RCC 7860 (cell line): ENCODE measurements at regions not wholly inside any gene's neighbourhood (a gene's known extent, or its start where the extent isn't known, plus 50 kb on each side); places are given as distances from the start of the nearest gene placed in this dataset.
"Not testable (repeated sequence)": the region's sequence is repeated elsewhere in the genome, so short reads cannot be mapped to it uniquely, and the experiment has no call there.

Experiments
- DNase-seq: peaks from one replicate; pipeline ENCODE4 v3.0.0-alpha.2; 2015; ENCODE audit warnings: low spot score
- FAIRE-seq: peaks from 2 replicates; lab custom pipeline; 2012; peaks lifted over from hg19 to GRCh38; lab: Jason Lieb, UNC

DNA sequence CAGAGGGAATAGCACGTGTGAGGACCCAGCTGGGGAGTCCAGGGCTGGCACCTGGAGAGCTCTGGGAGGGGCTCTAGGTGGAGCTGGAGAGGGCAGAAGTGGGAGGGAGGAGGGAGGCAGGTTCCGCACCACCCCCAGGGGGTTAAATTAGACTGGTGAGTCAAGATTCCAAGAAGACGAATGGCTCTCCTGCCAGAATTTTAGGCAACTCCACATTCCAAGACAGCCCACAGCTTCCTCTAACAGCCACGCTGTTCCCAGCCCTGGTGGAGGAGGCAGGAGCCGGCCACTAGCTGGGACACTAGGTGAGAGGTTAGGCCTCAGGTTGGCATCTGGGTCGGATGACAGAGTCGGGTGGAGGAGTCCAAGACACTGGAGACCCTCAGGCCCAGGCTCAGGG, 60.2 kb downstream of the TFAP2C start:
- FAIRE-seq (no peak), DNase-seq (no peak)

DNA sequence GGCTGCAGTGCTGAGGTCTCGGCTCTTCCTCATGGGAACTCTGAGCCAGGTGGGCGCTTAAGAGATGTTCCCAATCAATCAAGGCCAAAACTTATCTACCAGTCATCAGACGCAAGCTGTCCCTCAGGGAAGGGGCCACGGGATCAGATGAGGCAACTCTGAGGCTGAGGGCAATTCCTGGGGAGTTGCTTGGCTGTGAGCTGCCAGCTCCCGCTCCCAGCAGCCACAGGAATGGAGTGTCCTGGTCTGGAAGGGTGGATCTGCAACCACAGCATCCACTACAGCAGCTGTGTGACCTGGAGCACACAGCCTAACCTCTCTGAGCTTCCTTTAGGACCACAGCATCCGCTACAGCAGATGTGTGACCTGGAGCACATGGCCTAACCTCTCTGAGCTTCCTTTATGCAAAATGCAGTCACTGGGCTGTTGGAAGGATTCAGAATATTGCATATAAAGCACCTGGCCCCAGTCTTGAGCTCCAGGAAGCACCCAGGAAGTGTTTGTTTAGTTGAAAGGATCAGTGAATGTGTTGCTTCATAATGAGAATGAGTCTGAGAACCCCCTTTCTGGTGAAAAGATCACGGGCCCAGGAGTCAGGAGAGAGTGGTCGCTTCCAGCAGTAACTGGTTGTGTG, 60.9 kb downstream of the TFAP2C start:
- DNase-seq (no peak), FAIRE-seq (no peak)

DNA sequence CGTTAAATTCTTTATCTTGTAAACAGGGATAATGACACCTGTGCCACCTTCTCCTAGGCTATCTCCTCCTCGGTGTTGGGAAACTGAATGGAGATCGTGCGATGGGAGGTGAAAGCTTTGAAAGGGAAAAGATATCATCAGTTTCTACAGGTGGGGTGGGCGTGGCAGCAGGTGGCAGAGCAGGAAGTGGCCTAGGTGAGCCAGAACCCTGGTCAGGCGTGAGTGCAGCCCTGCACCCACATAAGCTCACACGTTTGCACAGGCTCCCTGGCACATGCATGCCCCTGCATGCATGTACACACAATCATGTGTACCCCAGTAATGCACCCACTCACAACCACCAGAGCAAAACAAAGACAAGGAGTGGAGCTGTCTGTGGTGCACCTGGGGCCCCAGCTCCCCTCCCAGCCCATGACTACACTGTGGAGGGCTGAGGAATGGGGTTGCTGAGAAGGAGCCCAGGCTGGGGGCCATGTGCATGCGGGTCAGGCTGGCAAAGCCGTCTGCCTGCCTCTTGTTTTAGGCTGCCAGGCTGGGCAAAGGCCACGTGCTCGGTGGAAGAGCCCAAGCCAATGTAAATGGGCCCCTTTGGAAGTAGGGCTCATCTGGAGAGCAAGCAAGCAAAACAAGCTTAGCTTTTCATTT, 61.5 kb downstream of the TFAP2C start:
- FAIRE-seq (no peak), DNase-seq (no peak)

DNA sequence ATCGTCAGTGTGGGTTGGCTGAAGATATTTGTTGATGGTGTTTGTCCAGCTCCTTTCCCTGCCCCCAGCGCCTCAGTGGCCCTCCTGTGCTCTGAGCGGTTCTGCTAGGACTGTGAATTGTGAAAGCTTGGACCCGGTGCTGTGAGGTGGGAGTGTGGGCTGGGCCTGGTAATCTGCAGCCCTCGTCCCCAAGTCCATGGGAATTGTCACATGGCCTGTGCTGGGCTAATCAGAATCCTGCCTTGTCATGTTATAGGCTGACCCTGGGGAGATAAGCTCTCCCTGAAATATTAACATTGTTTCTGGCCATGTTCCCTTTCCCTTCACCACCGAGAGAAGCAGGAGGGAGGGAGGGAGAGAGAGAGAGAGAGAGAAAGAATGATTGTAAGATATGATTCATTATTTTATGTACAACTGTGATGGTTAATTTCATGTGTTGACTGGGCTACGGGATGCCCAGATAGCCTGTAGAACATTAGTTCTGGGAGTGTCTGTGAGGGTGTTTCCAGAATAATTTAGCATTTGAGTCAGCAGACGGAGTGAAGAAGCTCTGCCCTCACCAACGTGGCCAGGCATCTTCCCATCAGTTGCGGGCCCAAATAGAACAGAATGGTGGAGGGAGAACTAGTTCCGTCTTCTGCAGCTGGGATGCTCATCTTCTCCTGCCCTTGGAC, 62.4 kb downstream of the TFAP2C start:
- DNase-seq (no peak), FAIRE-seq (no peak)

DNA sequence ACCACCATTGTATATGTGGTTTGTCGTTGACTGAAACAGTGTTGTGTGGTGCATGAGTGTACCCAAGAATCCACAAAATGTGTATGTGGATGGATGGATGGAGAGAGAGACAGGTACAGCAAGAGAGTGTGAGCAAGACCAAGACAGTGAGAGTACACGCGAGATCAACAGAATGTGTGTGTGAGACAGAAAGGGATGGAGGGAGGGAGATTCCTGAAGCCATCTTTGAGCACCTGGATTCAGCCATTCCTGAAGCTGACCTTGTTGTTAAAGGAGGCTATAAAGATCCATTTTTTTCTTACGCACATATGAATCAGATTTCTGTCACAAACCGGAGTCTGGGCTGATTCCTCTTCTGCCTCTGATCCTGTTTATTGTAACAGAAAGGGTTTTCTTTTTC, 64.1 kb downstream of the TFAP2C start:
- no peak for FAIRE-seq
- DNase-seq, result no peak

DNA sequence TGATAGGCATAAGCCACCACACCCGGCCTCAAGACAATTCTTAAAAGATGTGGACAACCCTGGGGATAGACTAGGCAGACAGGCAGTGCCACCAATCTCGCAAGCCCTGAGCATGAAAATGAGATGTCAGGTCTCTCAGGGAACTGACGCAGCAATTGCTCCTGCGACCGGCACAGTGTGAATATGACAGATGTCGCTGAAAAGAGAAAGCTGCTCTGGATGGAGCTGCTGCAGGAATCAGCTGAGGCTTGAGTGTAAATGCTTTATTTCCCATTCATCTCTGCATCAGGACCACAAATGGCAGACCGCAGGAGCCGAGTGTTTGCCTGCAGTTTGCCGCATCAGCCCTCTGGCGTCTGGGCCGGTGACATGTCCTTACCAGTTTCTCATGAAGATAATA, 68.4 kb downstream of the TFAP2C start:
- no peak for DNase-seq
- no peak for FAIRE-seq

DNA sequence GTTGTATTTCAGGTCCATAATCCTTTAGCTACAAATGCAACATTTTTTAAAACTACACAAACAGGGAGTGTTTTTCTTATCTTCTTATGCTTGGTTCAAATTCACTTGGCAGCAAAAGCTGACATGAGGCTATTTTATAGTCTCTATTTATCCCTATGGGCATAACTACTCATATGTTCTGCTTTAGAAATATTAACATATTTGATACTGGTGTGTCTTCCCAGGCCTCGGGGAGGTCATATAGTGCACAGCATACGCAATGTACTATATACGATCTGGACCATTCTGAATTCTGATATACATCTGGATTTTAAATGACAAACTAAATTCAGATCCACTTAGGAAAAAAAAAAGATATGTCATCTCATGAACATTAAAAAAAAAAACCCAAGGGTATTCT, 69.2 kb downstream of the TFAP2C start:
- FAIRE-seq (no peak), DNase-seq (no peak)

DNA sequence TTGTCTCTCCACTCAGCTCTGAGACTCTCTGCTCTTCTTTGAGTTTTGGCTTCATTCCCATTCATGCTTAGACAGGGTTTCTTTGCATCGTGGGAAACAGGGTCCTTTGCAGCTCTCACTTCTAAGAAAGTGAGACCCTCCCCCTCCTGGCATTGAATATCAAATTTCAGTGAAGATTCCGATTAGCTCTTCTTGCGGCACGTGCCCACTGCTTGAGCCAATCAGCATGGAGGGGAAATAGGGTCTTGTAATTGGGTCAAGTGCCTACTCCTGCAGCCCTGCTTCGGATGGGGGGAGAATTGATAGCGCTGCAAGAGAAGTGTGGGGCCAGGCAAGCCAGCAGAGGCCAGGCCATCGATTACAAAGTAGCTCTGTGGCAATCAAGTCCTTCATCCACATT, 69.6 kb downstream of the TFAP2C start:
- no peak for DNase-seq
- FAIRE-seq, result no peak

DNA sequence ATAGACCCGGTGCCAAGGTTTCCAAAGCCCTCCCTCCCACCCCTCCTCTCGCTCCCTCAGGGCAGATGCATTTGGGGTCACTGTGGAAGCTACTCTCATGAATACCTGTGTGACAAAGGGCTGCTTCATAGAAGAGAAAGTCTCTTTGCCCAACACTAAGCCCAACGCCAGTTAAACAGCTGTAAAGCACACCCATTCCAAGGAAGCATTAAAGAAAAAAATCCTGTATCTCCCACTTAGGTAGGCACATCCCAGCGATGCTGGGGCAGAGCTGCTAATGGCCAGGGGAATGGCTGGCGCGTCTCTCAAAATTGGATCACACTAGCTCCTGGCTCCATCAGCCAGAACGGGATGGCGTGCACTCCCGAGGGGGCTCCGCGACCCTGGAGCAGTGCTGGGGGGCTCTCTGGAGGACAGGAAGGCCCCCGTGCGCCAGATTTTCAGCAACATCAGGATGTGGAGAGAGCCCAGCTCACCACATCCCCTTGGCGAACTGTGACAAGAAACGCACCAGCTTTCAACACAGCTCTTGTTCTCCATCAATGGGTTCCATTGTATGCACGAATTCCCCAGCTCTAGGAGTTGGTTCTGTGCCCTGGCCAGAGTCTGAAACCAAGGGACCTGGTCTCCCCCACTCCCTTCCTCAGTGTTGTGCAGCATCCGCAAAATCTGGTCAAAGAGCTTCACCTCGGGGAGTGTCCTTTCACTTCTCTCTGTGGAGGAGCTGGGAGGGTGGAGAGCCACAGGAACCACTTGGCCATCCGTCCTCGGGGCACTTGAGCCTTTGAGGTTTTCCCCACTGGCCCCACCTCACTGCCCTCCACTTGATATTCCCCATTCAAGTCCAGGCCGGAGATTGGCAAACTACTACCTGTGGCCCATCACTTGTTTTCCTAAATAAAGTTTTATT, 74.1 kb downstream of the TFAP2C start:
- FAIRE-seq (no peak), DNase-seq (no peak)

DNA sequence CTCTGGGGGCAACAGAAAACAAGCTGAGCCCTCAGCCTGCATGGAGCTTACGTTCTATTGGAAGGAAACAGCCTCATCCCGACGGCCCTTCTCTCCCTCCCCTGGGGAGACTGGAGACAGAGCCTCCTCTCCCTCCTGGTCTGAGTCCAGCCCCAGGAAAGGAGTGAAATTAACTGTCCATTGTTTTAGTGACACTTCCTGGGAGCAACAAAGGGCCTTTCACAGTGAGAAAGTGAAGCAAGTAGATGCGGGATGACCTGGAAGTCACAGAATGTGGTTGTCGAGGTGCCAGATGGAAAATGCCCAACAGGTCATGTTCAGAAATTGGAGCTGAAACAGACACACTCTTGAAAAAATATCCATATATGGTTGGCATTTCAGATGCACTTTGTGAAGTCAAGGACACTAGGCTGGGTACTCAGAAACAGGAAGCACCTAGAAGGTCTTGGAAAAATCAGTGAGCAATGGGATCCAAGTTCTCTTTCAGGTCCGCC, 77.8 kb downstream of the TFAP2C start:
- FAIRE-seq (no peak), DNase-seq (no peak)

DNA sequence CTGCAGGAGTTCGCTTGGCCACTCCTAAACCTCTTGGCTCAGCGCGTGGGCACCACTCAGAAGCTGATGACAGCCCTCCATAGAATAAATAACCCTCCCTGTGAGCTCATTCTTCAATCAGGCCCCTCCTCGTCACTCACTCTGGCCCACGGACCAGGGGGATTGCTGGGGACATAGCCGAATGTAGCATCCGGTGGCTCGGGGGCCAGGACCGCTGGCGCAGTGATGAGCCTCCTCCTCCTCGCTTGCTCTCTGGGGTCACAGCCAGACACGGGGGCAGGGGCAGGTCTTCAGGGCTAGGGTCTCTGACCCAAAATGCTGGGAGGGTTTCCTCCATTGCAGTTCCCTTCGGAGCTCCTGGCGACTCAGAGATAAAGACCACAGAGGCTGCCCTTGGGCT, 79.9 kb downstream of the TFAP2C start:
- no peak for FAIRE-seq
- DNase-seq, result no peak

DNA sequence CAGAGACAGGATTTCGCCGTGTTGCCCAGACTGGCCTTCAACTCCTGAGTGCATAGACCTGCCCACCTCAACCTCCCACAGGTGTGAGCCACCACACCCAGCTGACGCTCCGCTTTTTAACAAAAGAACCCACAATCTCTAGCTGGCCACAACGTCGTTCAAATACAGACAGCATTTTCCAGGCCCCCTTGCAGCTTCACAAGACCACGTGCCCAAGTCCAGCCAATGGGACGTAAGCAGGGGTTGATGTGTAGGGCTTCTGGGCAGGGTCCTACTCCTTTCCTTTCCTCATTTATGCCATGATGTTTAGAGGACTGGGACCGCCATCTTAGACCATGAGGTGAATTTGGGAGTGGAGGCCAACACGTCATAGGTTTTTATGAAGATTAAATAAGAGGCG, 81.0 kb downstream of the TFAP2C start:
- FAIRE-seq (no peak), DNase-seq (no peak)

DNA sequence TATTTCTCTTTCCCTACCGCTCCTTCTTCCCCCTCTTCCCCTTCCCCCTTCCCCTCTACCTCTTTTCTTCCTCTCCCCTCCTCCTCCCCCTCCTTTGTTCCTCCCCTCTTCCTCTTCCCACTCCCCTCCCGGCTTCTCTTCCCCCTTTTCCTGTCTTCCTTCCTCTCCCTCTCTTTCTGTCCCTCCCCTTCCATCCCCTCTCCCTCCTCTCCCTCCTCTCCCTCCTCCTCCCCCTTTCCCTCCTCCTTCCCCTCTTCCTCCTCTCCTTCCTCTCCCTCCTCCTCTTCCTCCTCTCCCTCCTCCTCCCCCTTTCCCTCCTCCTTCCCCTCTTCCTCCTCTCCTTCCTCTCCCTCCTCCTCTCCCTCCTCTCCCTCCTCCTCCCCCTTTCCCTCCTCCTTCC, 81.5 kb downstream of the TFAP2C start:
- not testable (repeated sequence) for DNase-seq, FAIRE-seq

DNA sequence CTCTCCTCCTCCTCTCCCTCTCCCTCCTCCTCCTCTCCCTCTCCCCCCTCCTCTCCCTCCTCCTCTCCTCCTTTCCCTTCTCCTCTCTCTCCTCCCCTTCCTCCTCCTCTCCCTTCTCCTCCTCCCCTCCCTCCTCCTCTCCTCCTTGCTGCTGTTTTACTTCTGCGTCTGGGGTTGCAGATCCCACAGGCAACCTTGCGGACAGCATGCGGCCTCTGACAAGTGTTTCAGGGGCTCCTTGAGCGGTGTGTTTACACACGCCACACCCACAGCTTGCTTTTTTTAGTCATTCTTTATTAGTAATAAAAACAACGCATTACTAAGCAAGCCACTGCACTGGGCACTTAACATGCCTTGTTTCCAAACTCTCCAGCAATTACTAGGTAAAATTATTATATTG, 81.9 kb downstream of the TFAP2C start:
- DNase-seq, result no peak
- FAIRE-seq, result no peak

DNA sequence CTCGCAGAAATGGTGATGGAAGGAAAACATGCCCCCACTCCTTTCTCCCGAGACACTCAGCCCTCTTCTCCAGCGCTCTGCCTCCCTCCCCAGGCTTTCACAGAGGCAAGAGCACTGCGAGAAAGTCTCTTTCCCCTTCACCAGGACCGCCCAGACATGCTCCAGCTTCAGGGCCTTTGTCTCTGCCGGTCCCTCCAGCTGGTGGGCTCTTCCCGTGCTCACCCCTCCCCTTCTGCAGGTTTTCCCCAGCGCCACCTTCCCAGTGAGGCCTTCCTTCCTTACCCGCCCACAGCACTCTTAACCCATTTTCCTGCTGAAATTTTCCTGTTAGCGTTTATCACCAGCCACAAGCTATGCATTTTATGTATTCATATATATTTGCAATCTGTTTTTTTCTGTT, 86.2 kb downstream of the TFAP2C start:
- no peak for FAIRE-seq
- no peak for DNase-seq

DNA sequence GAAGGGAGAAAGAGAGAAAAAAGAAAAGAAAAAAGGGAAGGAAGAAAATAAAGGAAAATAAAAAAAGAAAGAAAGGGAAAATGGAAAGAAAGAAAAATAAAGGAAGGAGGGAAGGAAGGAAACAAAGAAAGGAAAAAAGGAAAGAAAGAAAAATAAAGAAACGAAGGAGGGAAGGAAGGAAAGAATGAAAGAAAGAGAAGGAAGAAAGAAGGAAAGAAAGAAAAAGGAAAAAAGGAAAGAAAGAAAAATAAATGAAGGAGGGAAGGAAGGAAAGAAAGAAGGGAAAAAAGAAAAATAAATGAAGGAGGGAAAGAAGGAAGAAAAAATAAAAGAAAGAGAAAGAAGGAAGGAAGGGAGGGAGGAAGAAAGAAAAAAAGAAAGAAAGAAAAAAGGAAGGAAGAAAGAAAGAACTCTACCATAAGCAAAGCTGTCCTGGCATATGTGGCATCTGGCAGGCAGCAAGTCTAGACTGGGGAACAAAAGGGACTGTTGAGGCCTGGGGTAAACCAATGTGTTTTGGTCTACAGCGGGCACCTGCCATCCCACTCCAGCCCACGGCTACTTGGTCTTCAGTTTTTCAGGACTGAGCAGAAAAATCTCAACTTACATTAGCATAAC, 86.9 kb downstream of the TFAP2C start:
- FAIRE-seq (no peak), DNase-seq (no peak)

DNA sequence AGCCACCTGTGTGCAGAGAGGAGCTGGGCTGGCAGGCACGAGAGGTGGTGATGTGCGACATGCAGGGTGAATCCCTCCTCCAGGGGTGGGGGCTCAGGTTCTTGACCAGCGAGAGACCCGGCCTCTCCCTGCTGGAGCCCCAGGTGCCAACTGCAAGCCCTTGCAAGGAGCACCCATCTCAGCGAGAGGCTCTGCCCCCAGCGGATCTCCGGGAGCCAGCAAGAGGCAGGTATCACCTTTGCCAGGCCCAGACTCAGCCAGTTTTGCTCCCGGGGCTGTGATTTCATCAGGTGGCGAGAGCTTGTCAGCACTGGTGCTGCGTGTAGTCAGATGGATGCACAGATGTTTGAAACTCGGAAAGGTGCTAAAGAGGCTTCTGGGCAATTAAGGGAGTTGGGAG, 87.7 kb downstream of the TFAP2C start:
- DNase-seq (no peak), FAIRE-seq (no peak)

DNA sequence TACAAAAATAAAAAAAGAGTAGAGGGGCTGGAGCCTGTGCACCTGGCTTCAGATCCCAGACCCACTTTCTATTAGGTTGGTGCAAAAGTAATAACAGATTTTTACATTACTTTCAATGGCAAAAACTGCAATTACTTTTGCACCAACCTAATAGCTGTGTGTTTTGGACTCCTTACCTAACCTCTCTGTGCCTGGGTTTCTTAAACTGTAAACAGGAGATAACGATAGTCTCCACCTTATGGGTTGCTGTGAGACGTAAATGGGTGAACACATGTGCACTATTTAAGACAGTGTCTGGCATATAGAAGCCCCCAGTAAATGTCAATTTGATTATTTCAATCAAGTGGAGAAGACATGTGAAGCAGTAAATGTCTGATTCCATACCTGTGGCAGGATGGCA, 89.7 kb downstream of the TFAP2C start:
- FAIRE-seq (no peak), DNase-seq (no peak)

DNA sequence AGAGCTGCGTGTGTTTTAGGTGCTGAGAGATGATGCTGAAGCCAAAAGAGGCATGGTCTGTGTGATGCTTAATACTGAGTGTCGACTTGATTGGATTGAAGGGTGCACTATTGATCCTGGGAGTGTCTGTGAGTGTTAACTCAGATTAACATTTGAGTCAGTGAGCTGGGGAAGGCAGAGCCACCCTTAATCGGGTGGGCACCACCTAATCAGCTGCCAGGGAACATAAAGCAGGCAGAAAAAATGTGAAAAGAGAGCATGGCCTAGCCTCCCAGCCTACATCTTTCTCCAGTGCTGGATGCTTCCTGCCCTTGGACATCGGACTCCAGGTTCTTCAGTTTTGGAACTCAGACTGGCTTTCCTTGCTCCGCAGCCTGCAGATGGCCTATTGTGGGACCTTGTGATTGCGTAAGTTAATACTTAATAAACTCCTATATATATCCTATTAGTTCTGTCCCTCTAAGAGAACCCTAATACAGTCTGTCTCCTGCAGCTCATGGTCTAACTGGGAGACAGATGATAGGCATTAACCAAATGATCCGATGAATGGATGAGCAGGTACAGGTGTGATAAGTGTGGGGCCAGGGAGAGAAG, 91.6 kb downstream of the TFAP2C start:
- FAIRE-seq, result no peak
- DNase-seq, result no peak

DNA sequence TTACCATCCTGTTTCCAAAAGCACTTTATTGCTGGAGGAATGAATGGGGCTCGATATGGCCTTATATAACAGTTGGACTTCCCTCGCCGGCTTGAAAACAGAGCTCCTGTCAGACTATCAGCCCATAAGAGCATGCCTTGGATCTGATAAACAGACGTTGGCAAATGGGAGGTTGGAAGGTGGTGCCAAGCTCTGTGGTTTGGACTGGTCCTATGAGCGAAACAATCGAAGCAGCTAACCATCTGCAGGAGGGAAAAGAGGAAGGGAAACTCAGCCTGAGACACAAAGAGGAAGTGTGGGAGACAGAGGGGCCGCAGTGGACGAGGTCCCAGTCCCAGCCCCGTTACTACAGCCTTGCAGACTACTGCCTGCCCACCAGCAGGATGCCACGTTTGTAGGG, 92.9 kb downstream of the TFAP2C start:
- no peak for DNase-seq
- FAIRE-seq, result no peak
